B cell (primary cell): ENCODE measurements at regions not wholly inside any gene's neighbourhood (a gene's known extent, or its start where the extent isn't known, plus 50 kb on each side); places are given as distances from the start of the nearest gene placed in this dataset.

Source experiments
- ATAC-seq: fragments of 200-7000 bp; cut with Tn5 transposase; one replicate; pipeline ENCODE4 v1.10.0; 2021; ENCODE audit warnings: low read depth, mild to moderate bottlenecking, moderate number of reproducible peaks, moderate library complexity
- CTCF ChIA-PET: fragments of 350-600 bp; sonication (Branson Sonifier 250); formaldehyde crosslinking; loops from one replicate; lab custom pipeline; 2021; ENCODE audit warnings: antibody characterized with exemption, inconsistent platforms; lab: Charles Lee
- POLR2A ChIA-PET: fragments of 350-600 bp; sonication (Branson Sonifier 250); formaldehyde crosslinking; loops from one replicate; lab custom pipeline; 2021; ENCODE audit warnings: antibody characterized with exemption; lab: Charles Lee
- DNase-seq: peaks from one replicate; pipeline ENCODE4 v3.0.0; 2013
- H2AFZ ChIP-seq: 2 replicates; pipeline ENCODE4 v1.6.1; 2012; ENCODE audit warnings: mild to moderate bottlenecking, low read depth, low read length; ENCODE audit not compliant: insufficient read depth, poor library complexity, severe bottlenecking
- H3K27ac ChIP-seq, 2 donors: 1 replicate in 1 of 2; 2 replicates in 1 of 2; pipeline ENCODE4 v1.5.1; 2012 to 2013; ENCODE audit warnings: low read length in 2 of 2, mild to moderate bottlenecking in 2 of 2, moderate library complexity in 1 of 2
- H3K27me3 ChIP-seq, 4 experiments: fragments of 200-600 bp in 1 of 4; sonication (generic) in 1 of 4; replicated peaks in 1 of 4; 1 replicate in 2 of 4; 2 replicates in 2 of 4; pipeline versions ENCODE4 v1.6.1 to v1.7.0; 2013 to 2016; ENCODE audit warnings: low read length in 3 of 4, mild to moderate bottlenecking in 2 of 4, mixed read lengths in 1 of 4, moderate library complexity in 1 of 4; ENCODE audit not compliant: insufficient read depth in 4 of 4, control insufficient read depth in 3 of 4; ENCODE audit errors: control extremely low read depth in 1 of 4
- H3K36me3 ChIP-seq, 2 experiments: replicated peaks in 1 of 2; 1 replicate in 1 of 2; 2 replicates in 1 of 2; pipeline versions ENCODE4 v1.6.1 to v1.7.1; 2013; ENCODE audit warnings: low read length in 1 of 2; ENCODE audit not compliant: insufficient read depth in 2 of 2, control insufficient read depth in 1 of 2; ENCODE audit errors: control extremely low read depth in 1 of 2, extremely low read depth in 1 of 2
- H3K4me1 ChIP-seq, 2 donors: fragments of 200-600 bp in 1 of 2; sonication (generic) in 1 of 2; 1 replicate in 1 of 2; 2 replicates in 1 of 2; pipeline versions ENCODE4 v1.5.1 to v1.6.1; 2013 to 2017; ENCODE audit warnings: low read length in 2 of 2; ENCODE audit not compliant: control insufficient read depth in 2 of 2, insufficient read depth in 2 of 2
- H3K4me2 ChIP-seq: replicated peaks from 2 replicates; pipeline ENCODE3; 2012; ENCODE audit warnings: mild to moderate bottlenecking, low read depth, low read length; ENCODE audit not compliant: poor library complexity, severe bottlenecking
- H3K4me3 ChIP-seq, 5 experiments: fragments of 200-600 bp in 1 of 5; sonication (generic) in 1 of 5; 1 replicate in 3 of 5; 2 replicates in 2 of 5; pipeline versions ENCODE4 v1.5.1 to v1.7.0; 2011 to 2016; ENCODE audit warnings: low read length in 4 of 5, mild to moderate bottlenecking in 4 of 5, low read depth in 2 of 5, control low read depth in 1 of 5, moderate library complexity in 1 of 5; ENCODE audit not compliant: insufficient read depth in 1 of 5; ENCODE audit errors: control extremely low read depth in 1 of 5, extremely low read depth in 1 of 5
- H3K79me2 ChIP-seq: fragments of 200-600 bp; sonication (generic); one replicate; pipeline ENCODE4 v1.6.0; 2016; ENCODE audit warnings: low read length; ENCODE audit not compliant: control insufficient read depth, insufficient read depth
- H3K9ac ChIP-seq: fragments of 200-600 bp; sonication (generic); 2 replicates; pipeline ENCODE4 v1.6.1; 2017; ENCODE audit warnings: mild to moderate bottlenecking, low read length, moderate library complexity
- H3K9me3 ChIP-seq, 3 donors: one replicate each; pipeline versions ENCODE4 v1.6.1 to v1.7.1; 2013; ENCODE audit warnings: low read length in 2 of 3; ENCODE audit not compliant: control insufficient read depth in 2 of 3, insufficient read depth in 1 of 3; ENCODE audit errors: control extremely low read depth in 1 of 3
- H4K20me1 ChIP-seq: 2 replicates; pipeline ENCODE4 v1.6.0; 2012; ENCODE audit warnings: mild to moderate bottlenecking, low read length; ENCODE audit not compliant: insufficient read depth, control insufficient read depth, poor library complexity, severe bottlenecking
- H3K27ac Mint-ChIP-seq: one replicate; pipeline ENCODE4 v1.8.0; 2021; ENCODE audit warnings: mixed read lengths
- H3K27me3 Mint-ChIP-seq: one replicate; pipeline ENCODE4 v1.8.0; 2021; ENCODE audit warnings: mixed read lengths
- H3K4me1 Mint-ChIP-seq: one replicate; pipeline ENCODE4 v1.8.0; 2021; ENCODE audit warnings: mixed read lengths
- H3K4me3 Mint-ChIP-seq: one replicate; pipeline ENCODE4 v1.8.0; 2021; ENCODE audit warnings: mixed read lengths
- H3K9me3 Mint-ChIP-seq: one replicate; pipeline ENCODE4 v1.8.0; 2022; ENCODE audit warnings: mixed read lengths; ENCODE audit not compliant: insufficient read depth
- EZH2 ChIP-seq: IDR thresholded peaks from 2 replicates; pipeline ENCODE4 v1.6.1; 2012; ENCODE audit warnings: borderline replicate concordance, low read depth, mild to moderate bottlenecking, moderate library complexity, low read length; ENCODE audit not compliant: insufficient read depth, poor library complexity, severe bottlenecking
- WGBS: methylation state at CpG from one replicate; pipeline ENCODE4 v1.1.5; 2013; ENCODE audit warnings: missing lambda C conversion rate; ENCODE audit not compliant: insufficient coverage; 5-methylcytosine and 5-hydroxymethylcytosine counted together
- intact Hi-C: fragments of 100-400 bp; cut with micrococcal nuclease; formaldehyde crosslinking; loops from one replicate; pipeline ENCODE4 v1.10.0; 2022
- TF ChIP-seq, protein P1 (sequence below): fragments of 200-600 bp; IDR thresholded peaks from one replicate; pipeline ENCODE4 v1.8.0; 2022; ENCODE audit warnings: antibody characterized with exemption, mild to moderate bottlenecking

DNA sequence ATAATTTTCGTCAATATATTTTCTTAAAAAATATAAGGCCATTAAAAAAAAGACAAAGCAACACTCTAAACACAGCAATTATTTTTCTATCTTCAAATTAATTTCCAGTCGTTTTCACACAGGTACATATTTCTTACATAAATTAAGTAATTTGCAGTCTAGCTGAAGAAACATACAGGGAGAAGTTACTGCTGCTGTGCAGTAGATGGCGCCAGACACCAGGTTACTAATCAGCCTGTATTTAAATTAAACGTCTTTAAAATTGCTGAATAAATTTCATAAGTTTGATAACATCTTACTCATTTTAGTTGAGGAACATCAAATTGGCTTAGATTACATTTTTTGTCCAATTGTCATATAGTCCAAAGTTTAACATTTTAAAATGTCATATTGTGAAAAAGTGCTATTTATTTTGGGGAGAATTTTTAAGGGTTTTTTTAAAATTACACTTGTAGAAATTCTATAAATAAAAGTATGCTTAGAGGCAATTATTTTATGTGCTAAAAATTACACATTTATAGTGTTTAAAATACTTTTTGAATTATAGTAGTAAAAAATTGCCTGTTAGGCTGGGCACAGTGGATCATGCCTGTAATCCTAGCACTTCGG, 88.4 kb downstream of the PMAIP1 start:
- Histone ChIP-seq H3K4me1 (no peaks in the 10 kb centered on the region), H3K36me3 (no peaks in the 10 kb centered on the region), H3K9ac (no peak overlapping the region), H4K20me1 (no peaks in the 10 kb centered on the region), H3K4me3 (no peak overlapping the region), H3K79me2 (no peaks in the 10 kb centered on the region), H3K9me3 (no peaks in the 10 kb centered on the region), H3K27me3 (peaks cover 0 to 5% (median 4%) of the 10 kb centered on the region in 4 experiments), H3K4me2 (no peak overlapping the region), H2AFZ (no peak overlapping the region), H3K27ac (no peak overlapping the region)
- intact Hi-C loops = loop anchor here (1.0 to 10.0 kb wide), 3 partner anchors 151 to 427 kb away; no protein-coding TSS in a partner anchor
- POLR2A ChIA-PET = no interaction called here
- Mint-ChIP-seq H3K27ac (no peak overlapping the region), H3K9me3 (no peaks in the 10 kb centered on the region), H3K4me3 (no peak overlapping the region), H3K27me3 (peaks cover 31% of the 10 kb centered on the region), H3K4me1 (no peaks in the 10 kb centered on the region)
- ATAC-seq = peak; percentile 47
- TF ChIP-seq EZH2 = no peak
- TF ChIP-seq, protein P1, sequence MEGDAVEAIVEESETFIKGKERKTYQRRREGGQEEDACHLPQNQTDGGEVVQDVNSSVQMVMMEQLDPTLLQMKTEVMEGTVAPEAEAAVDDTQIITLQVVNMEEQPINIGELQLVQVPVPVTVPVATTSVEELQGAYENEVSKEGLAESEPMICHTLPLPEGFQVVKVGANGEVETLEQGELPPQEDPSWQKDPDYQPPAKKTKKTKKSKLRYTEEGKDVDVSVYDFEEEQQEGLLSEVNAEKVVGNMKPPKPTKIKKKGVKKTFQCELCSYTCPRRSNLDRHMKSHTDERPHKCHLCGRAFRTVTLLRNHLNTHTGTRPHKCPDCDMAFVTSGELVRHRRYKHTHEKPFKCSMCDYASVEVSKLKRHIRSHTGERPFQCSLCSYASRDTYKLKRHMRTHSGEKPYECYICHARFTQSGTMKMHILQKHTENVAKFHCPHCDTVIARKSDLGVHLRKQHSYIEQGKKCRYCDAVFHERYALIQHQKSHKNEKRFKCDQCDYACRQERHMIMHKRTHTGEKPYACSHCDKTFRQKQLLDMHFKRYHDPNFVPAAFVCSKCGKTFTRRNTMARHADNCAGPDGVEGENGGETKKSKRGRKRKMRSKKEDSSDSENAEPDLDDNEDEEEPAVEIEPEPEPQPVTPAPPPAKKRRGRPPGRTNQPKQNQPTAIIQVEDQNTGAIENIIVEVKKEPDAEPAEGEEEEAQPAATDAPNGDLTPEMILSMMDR = peak; percentile 100
- CTCF ChIA-PET = interaction anchor here (0.7 to 6.5 kb wide), 39 partner anchors 8 to 1914 kb away, joined by 3 to 81 read pairs (median 5); partner anchors contain the start of gene PMAIP1
- DNase-seq = peak; percentile 67
- no CpG with 5 or more reads among the region's 5 CpGs for WGBS

- H3K27ac Mint-ChIP-seq = no peak overlapping the region
- H4K20me1 ChIP-seq = no peaks in the 10 kb centered on the region
- peaks cover 21% of the 10 kb centered on the region for H3K27me3 Mint-ChIP-seq
- intact Hi-C loops = loop anchor here (5.0 to 10.0 kb wide), 2 partner anchors 205 to 428 kb away; no protein-coding TSS in a partner anchor
- ATAC-seq (no peak), DNase-seq (no peak)
- peaks cover 0 to 5% (median 4%) of the 10 kb centered on the region in 4 experiments for H3K27me3 ChIP-seq
- no peak overlapping the region for H3K4me2 ChIP-seq
- H3K4me1 Mint-ChIP-seq = no peaks in the 10 kb centered on the region
- H3K9me3 ChIP-seq = no peaks in the 10 kb centered on the region
- ChIA-PET CTCF (interaction anchor here (0.9 to 6.5 kb wide), 13 partner anchors 9 to 1515 kb away, joined by 3 to 81 read pairs (median 15); partner anchors contain the start of gene PMAIP1), POLR2A (no interaction called here)
- no peaks in the 10 kb centered on the region for H3K79me2 ChIP-seq
- H3K27ac ChIP-seq = no peak overlapping the region
- 90% methylated on average over 2 of the region's 4 CpGs for WGBS
- TF ChIP-seq EZH2 = no peak
- TF ChIP-seq, protein P1 = no peak
- no peaks in the 10 kb centered on the region for H3K4me1 ChIP-seq
- H3K36me3 ChIP-seq = no peaks in the 10 kb centered on the region
- no peaks in the 10 kb centered on the region for H3K9me3 Mint-ChIP-seq
- no peak overlapping the region for H3K4me3 ChIP-seq
- no peak overlapping the region for H3K9ac ChIP-seq
- H3K4me3 Mint-ChIP-seq = no peak overlapping the region
- H2AFZ ChIP-seq = no peak overlapping the region
Observed at GRCh38 chr18:59987102-59987501, 87.3 kb downstream of the PMAIP1 start.
